ENCODE measurements at regions not wholly inside any gene's neighbourhood (a gene's known extent, or its start where the extent isn't known, plus 50 kb on each side); places are given as distances from the start of the nearest gene placed in this dataset.

DNA sequence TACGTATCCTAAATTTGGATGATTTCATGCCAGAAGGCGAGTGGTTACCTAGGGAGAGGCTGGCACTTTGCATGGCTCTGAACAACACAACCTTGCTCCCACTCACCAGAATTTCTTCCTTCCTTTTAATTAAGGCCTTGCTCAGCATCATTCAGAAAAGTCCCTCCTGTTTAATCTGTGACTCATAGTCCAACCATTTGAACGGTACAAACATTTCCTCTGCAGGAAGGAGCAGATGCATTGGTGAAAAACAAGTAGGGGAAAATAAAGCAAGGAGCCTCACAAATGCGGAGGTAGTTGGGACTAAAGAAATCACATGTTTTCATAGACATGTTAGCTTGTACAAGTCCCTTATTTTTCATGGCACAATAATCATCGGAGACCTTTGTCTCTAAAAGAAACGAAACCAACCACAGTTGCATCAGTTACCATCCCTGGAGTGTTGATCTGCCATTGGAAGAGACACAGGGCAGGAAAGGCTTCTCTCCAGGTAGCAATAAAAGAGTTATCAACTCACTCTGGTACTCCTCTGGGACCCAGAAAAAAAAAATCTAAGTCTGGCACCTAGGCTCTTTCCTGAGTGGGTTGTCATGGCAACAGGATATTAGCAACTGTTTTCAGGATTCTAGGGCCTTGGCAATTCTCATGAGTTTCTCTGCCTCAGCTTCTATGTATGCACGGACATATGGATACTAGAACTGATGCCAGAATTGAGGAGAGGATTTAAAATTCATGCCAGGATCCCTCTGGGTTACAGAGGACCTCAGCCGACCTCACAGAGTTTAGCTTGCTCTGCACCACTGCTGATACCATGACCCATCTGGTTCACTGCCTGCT, 255.4 kb upstream of the ARPP21 start:
- WGBS (ENCODE audit: extremely low coverage, insufficient coverage, insufficient read length) = no CpG with 5 or more reads among the region's 8 CpGs
- Histone ChIP-seq H3K36me3 (ENCODE audit: control insufficient read depth in 1 of 2, insufficient read depth in 2 of 2, low read length in 2 of 2) (no peaks in the 10 kb centered on the region), H3K27ac (ENCODE audit: low read depth, low read length) (no peak overlapping the region), H2AFZ (ENCODE audit: insufficient read depth, low read length, poor library complexity) (no peak overlapping the region), H3K18ac (ENCODE audit: low read length) (no peak overlapping the region), H2BK12ac (ENCODE audit: low read length) (no peak overlapping the region), H3K4me1 (ENCODE audit: control insufficient read depth in 1 of 2, insufficient read depth in 2 of 2, low read length in 2 of 2) (no peaks in the 10 kb centered on the region), H3K4ac (ENCODE audit: low read depth, low read length) (no peak overlapping the region), H2BK5ac (ENCODE audit: low read depth, low read length, poor library complexity) (no peak overlapping the region), H4K91ac (ENCODE audit: low read depth, low read length) (no peak overlapping the region), H2AK5ac (ENCODE audit: low read length) (no peak overlapping the region), H2BK120ac (ENCODE audit: insufficient read depth, low read length, poor library complexity) (no peak overlapping the region), H3K9me3 (ENCODE audit: insufficient read depth, low read depth, low read length) (no peaks in the 10 kb centered on the region), H3K4me2 (ENCODE audit: low read length) (no peak overlapping the region), H3K27me3 (ENCODE audit: insufficient read depth, low read length) (no peaks in the 10 kb centered on the region), H3K79me2 (ENCODE audit: control insufficient read depth, insufficient read depth, low read length, poor library complexity) (no peaks in the 10 kb centered on the region), H3K14ac (ENCODE audit: low read length) (no peak overlapping the region), H4K8ac (ENCODE audit: low read depth, low read length) (no peak overlapping the region), H4K12ac (ENCODE audit: low read depth, low read length) (no peak overlapping the region), H3K23ac (ENCODE audit: low read length) (no peak overlapping the region), H3K4me3 (ENCODE audit: low read depth, low read length) (no peak overlapping the region), H3K9ac (ENCODE audit: low read length) (no peak overlapping the region), H3K79me1 (ENCODE audit: low read length) (no peaks in the 10 kb centered on the region)
- no peak for DNase-seq

DNA sequence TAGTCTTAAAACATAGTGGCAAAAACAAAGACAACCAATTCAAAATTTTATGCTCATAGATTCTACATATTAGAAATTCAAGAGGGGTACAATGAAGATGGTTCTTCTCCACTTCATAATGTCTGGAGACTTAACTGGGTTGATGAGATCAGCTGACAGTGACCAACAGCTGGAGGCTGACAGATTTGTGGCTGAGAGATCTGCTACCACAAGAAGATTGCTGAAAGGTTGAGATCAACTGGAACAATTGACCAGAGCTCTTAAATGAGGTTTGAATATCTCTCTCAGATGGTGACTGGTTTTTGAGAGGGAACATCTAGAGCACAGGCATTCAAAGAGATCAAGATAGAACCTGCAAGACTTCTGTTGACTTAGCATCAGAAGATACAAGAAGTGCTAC, 254.1 kb upstream of the ARPP21 start:
- H4K8ac ChIP-seq (ENCODE audit: low read depth, low read length) = no peak overlapping the region
- no peaks in the 10 kb centered on the region for H3K27me3 ChIP-seq (ENCODE audit: insufficient read depth, low read length)
- H4K91ac ChIP-seq (ENCODE audit: low read depth, low read length) = no peak overlapping the region
- no peak overlapping the region for H2AK5ac ChIP-seq (ENCODE audit: low read length)
- H3K4me3 ChIP-seq (ENCODE audit: low read depth, low read length) = no peak overlapping the region
- no peak overlapping the region for H3K14ac ChIP-seq (ENCODE audit: low read length)
- H3K4me1 ChIP-seq (ENCODE audit: control insufficient read depth in 1 of 2, insufficient read depth in 2 of 2, low read length in 2 of 2) = no peaks in the 10 kb centered on the region
- no peak overlapping the region for H2AFZ ChIP-seq (ENCODE audit: insufficient read depth, low read length, poor library complexity)
- no peaks in the 10 kb centered on the region for H3K36me3 ChIP-seq (ENCODE audit: control insufficient read depth in 1 of 2, insufficient read depth in 2 of 2, low read length in 2 of 2)
- H3K9me3 ChIP-seq (ENCODE audit: insufficient read depth, low read depth, low read length) = no peaks in the 10 kb centered on the region
- no peak overlapping the region for H4K12ac ChIP-seq (ENCODE audit: low read depth, low read length)
- no peak overlapping the region for H3K9ac ChIP-seq (ENCODE audit: low read length)
- H3K23ac ChIP-seq (ENCODE audit: low read length) = no peak overlapping the region
- H2BK120ac ChIP-seq (ENCODE audit: insufficient read depth, low read length, poor library complexity) = no peak overlapping the region
- no peak overlapping the region for H3K18ac ChIP-seq (ENCODE audit: low read length)
- H2BK12ac ChIP-seq (ENCODE audit: low read length) = no peak overlapping the region
- H3K27ac ChIP-seq (ENCODE audit: low read depth, low read length) = no peak overlapping the region
- no peak for DNase-seq
- H3K4ac ChIP-seq (ENCODE audit: low read depth, low read length) = no peak overlapping the region
- no peak overlapping the region for H2BK5ac ChIP-seq (ENCODE audit: low read depth, low read length, poor library complexity)
- no peaks in the 10 kb centered on the region for H3K79me2 ChIP-seq (ENCODE audit: control insufficient read depth, insufficient read depth, low read length, poor library complexity)
- no peaks in the 10 kb centered on the region for H3K79me1 ChIP-seq (ENCODE audit: low read length)
- no peak overlapping the region for H3K4me2 ChIP-seq (ENCODE audit: low read length)

DNA sequence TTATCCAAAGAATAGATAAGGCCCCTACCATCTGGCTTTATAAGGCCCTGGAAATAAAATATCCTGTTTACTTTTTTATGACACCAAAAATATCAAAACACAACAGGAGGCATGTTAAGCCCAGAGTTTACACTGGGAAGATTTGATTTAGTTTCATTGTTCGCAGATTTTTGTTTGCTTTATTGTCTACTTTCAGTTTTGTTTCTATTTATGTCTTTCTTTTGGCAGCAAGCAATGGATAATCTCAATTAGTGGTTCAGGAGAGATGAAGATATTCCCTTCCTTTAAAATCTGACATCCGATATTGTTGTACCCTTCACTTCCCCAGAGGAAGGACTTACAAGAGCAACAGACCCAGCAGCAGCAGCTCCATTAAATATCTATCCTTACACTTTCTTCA, 249.4 kb upstream of the ARPP21 start:
- Histone ChIP-seq H4K8ac (ENCODE audit: low read depth, low read length) (no peak overlapping the region), H3K79me2 (ENCODE audit: control insufficient read depth, insufficient read depth, low read length, poor library complexity) (no peaks in the 10 kb centered on the region), H4K91ac (ENCODE audit: low read depth, low read length) (no peak overlapping the region), H2AK5ac (ENCODE audit: low read length) (no peak overlapping the region), H3K79me1 (ENCODE audit: low read length) (no peaks in the 10 kb centered on the region), H3K4ac (ENCODE audit: low read depth, low read length) (no peak overlapping the region), H3K4me1 (ENCODE audit: control insufficient read depth in 1 of 2, insufficient read depth in 2 of 2, low read length in 2 of 2) (no peaks in the 10 kb centered on the region), H3K9ac (ENCODE audit: low read length) (no peak overlapping the region), H3K27me3 (ENCODE audit: insufficient read depth, low read length) (no peaks in the 10 kb centered on the region), H4K12ac (ENCODE audit: low read depth, low read length) (no peak overlapping the region), H3K9me3 (ENCODE audit: insufficient read depth, low read depth, low read length) (peaks cover 12% of the 10 kb centered on the region), H3K23ac (ENCODE audit: low read length) (no peak overlapping the region), H2BK12ac (ENCODE audit: low read length) (no peak overlapping the region), H3K4me2 (ENCODE audit: low read length) (no peak overlapping the region), H2BK120ac (ENCODE audit: insufficient read depth, low read length, poor library complexity) (no peak overlapping the region), H2AFZ (ENCODE audit: insufficient read depth, low read length, poor library complexity) (no peak overlapping the region), H3K36me3 (ENCODE audit: control insufficient read depth in 1 of 2, insufficient read depth in 2 of 2, low read length in 2 of 2) (peaks cover 0 to 1% of the 10 kb centered on the region in 2 experiments), H3K14ac (ENCODE audit: low read length) (no peak overlapping the region), H3K27ac (ENCODE audit: low read depth, low read length) (no peak overlapping the region), H3K18ac (ENCODE audit: low read length) (no peak overlapping the region), H2BK5ac (ENCODE audit: low read depth, low read length, poor library complexity) (no peak overlapping the region), H3K4me3 (ENCODE audit: low read depth, low read length) (no peak overlapping the region)
- no CpG with 5 or more reads among the region's 2 CpGs for WGBS (ENCODE audit: extremely low coverage, insufficient coverage, insufficient read length)
- no peak for DNase-seq

DNA sequence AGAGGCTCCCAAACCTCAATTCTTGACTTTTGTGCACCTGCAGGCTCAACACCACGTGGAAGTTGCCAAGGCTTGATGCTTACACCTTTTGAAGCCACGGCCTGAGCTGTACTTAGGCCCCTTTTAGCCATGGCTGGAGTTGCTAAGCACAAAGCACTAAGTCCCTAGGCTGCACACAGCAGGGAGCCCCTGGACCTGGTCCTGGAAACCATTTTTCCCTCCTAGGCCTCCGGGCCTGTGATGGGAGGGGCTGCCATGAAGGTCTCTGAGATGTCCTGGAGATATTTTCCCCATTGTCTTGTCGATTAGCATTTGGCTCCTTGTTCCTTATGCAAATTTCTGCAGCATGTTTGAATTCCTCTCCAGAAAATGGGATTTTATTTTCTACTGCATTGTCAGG, 247.1 kb upstream of the ARPP21 start:
- no peak overlapping the region for H2AK5ac ChIP-seq (ENCODE audit: low read length)
- H3K23ac ChIP-seq (ENCODE audit: low read length) = no peak overlapping the region
- H3K9ac ChIP-seq (ENCODE audit: low read length) = no peak overlapping the region
- no peak overlapping the region for H2AFZ ChIP-seq (ENCODE audit: insufficient read depth, low read length, poor library complexity)
- H3K4ac ChIP-seq (ENCODE audit: low read depth, low read length) = no peak overlapping the region
- H2BK12ac ChIP-seq (ENCODE audit: low read length) = no peak overlapping the region
- no peaks in the 10 kb centered on the region for H3K4me1 ChIP-seq (ENCODE audit: control insufficient read depth in 1 of 2, insufficient read depth in 2 of 2, low read length in 2 of 2)
- no CpG with 5 or more reads among the region's 4 CpGs for WGBS (ENCODE audit: extremely low coverage, insufficient coverage, insufficient read length)
- peaks cover 0 to 1% of the 10 kb centered on the region in 2 experiments for H3K36me3 ChIP-seq (ENCODE audit: control insufficient read depth in 1 of 2, insufficient read depth in 2 of 2, low read length in 2 of 2)
- H3K27me3 ChIP-seq (ENCODE audit: insufficient read depth, low read length) = no peaks in the 10 kb centered on the region
- no peaks in the 10 kb centered on the region for H3K79me1 ChIP-seq (ENCODE audit: low read length)
- H4K91ac ChIP-seq (ENCODE audit: low read depth, low read length) = no peak overlapping the region
- H4K12ac ChIP-seq (ENCODE audit: low read depth, low read length) = no peak overlapping the region
- no peak overlapping the region for H2BK120ac ChIP-seq (ENCODE audit: insufficient read depth, low read length, poor library complexity)
- H3K9me3 ChIP-seq (ENCODE audit: insufficient read depth, low read depth, low read length) = peaks cover 12% of the 10 kb centered on the region
- H3K79me2 ChIP-seq (ENCODE audit: control insufficient read depth, insufficient read depth, low read length, poor library complexity) = no peaks in the 10 kb centered on the region
- DNase-seq = no peak
- H3K27ac ChIP-seq (ENCODE audit: low read depth, low read length) = no peak overlapping the region
- H3K14ac ChIP-seq (ENCODE audit: low read length) = no peak overlapping the region
- H2BK5ac ChIP-seq (ENCODE audit: low read depth, low read length, poor library complexity) = no peak overlapping the region
- no peak overlapping the region for H3K4me3 ChIP-seq (ENCODE audit: low read depth, low read length)
- H3K18ac ChIP-seq (ENCODE audit: low read length) = no peak overlapping the region
- H3K4me2 ChIP-seq (ENCODE audit: low read length) = no peak overlapping the region
- no peak overlapping the region for H4K8ac ChIP-seq (ENCODE audit: low read depth, low read length)

Measured in trophoblast cell (in vitro differentiated cells and primary cell).